NOMO-1 treated with DMSO at 0.1 percent for 48 hours (cell line): ENCODE measurements at regions not wholly inside any gene's neighbourhood (a gene's known extent, or its start where the extent isn't known, plus 50 kb on each side); places are given as distances from the start of the nearest gene placed in this dataset.
A peak's percentile ranks its signal among the peaks of the same experiment; 100 is the strongest.

Source experiments
- DNase-seq: peaks from one replicate; lab custom pipeline; 2025; ENCODE audit not compliant: unreplicated experiment; lab: John Stamatoyannopoulos, UW

GRCh38 chr5:62732677-62733121 is 154.1 kb downstream of the LRRC70 start:
- DNase-seq = peak; percentile 99

GRCh38 chr5:62731022-62731421 is 152.4 kb downstream of the LRRC70 start:
- peak; percentile 65 for DNase-seq

GRCh38 chr5:62729675-62730074 is 151.1 kb downstream of the LRRC70 start:
- DNase-seq = no peak

- DNase-seq = no peak
Measured at GRCh38 chr5:62727861-62728260, 149.2 kb downstream of the LRRC70 start.

- DNase-seq = no peak
Measured at GRCh38 chr5:62727184-62727583, 148.6 kb downstream of the LRRC70 start.

- no peak for DNase-seq
Measured at GRCh38 chr5:62722360-62722759, 143.7 kb downstream of the LRRC70 start.

GRCh38 chr5:62720031-62720441 is 141.4 kb downstream of the LRRC70 start:
- peak; percentile 51 for DNase-seq

GRCh38 chr5:62719061-62719720 is 140.6 kb downstream of the LRRC70 start:
- peak; percentile 31 for DNase-seq

GRCh38 chr5:62718324-62718723 is 139.7 kb downstream of the LRRC70 start:
- DNase-seq = no peak

- DNase-seq = no peak
Measured at GRCh38 chr5:62717301-62717933, 138.8 kb downstream of the LRRC70 start.

GRCh38 chr5:62714296-62714695 is 135.7 kb downstream of the LRRC70 start:
- DNase-seq = no peak

- DNase-seq = peak; percentile 8
Measured at GRCh38 chr5:62708481-62709325, 130.1 kb downstream of the LRRC70 start.

GRCh38 chr5:62707563-62707962 is 128.9 kb downstream of the LRRC70 start:
- DNase-seq = peak; percentile 64

- DNase-seq = peak; percentile 62
Measured at GRCh38 chr5:62707131-62707530, 128.5 kb downstream of the LRRC70 start.

GRCh38 chr5:62705022-62705421 is 126.4 kb downstream of the LRRC70 start:
- DNase-seq = no peak

GRCh38 chr5:62702126-62702525 is 123.5 kb downstream of the LRRC70 start:
- no peak for DNase-seq

GRCh38 chr5:62701036-62701435 is 122.4 kb downstream of the LRRC70 start:
- peak; percentile 73 for DNase-seq

GRCh38 chr5:62698756-62699155 is 120.1 kb downstream of the LRRC70 start:
- no peak for DNase-seq

- no peak for DNase-seq
Measured at GRCh38 chr5:62695274-62695673, 116.7 kb downstream of the LRRC70 start.

GRCh38 chr5:62692946-62693713 is 114.5 kb downstream of the LRRC70 start:
- no peak for DNase-seq

GRCh38 chr5:62691946-62692345 is 113.3 kb downstream of the LRRC70 start:
- DNase-seq = no peak
